Keratinocyte (primary cell): ENCODE measurements at regions not wholly inside any gene's neighbourhood (a gene's known extent, or its start where the extent isn't known, plus 50 kb on each side); places are given as distances from the start of the nearest gene placed in this dataset.

ENCODE experiments used
- DNase-seq: peaks from one replicate; pipeline ENCODE4 v3.0.0-alpha.2; 2011; ENCODE audit warnings: low read depth, missing footprints, low spot score
- FAIRE-seq: peaks from 2 replicates; lab custom pipeline; 2011; peaks lifted over from hg19 to GRCh38; lab: Jason Lieb, UNC
- H2AFZ ChIP-seq: 2 replicates; pipeline ENCODE4 v1.6.0; 2012; ENCODE audit warnings: low read length, control low read depth, inconsistent platforms; ENCODE audit not compliant: control insufficient read depth
- H3K27ac ChIP-seq: 2 replicates; pipeline ENCODE4 v1.5.1; 2011; ENCODE audit warnings: low read length; ENCODE audit not compliant: control insufficient read depth, insufficient read depth
- H3K27me3 ChIP-seq: 3 replicates; pipeline ENCODE4 v1.6.0; 2011; ENCODE audit warnings: low read length; ENCODE audit not compliant: control insufficient read depth, insufficient read depth; ENCODE audit errors: extremely low read depth
- H3K36me3 ChIP-seq, 2 experiments: 2 replicates in 1 of 2; 3 replicates in 1 of 2; pipeline ENCODE4 v1.5.1; 2011; ENCODE audit warnings: low read length in 2 of 2, mild to moderate bottlenecking in 1 of 2; ENCODE audit not compliant: control insufficient read depth in 2 of 2, insufficient read depth in 2 of 2; ENCODE audit errors: extremely low read depth in 1 of 2
- H3K4me1 ChIP-seq: 3 replicates; pipeline ENCODE4 v1.5.1; 2011; ENCODE audit warnings: low read length; ENCODE audit not compliant: control insufficient read depth, insufficient read depth; ENCODE audit errors: extremely low read depth
- H3K4me2 ChIP-seq: 3 replicates; pipeline ENCODE4 v1.6.0; 2011; ENCODE audit warnings: low read depth, low read length; ENCODE audit not compliant: control insufficient read depth, insufficient read depth; ENCODE audit errors: extremely low read depth
- H3K4me3 ChIP-seq, 3 experiments: fragments of 200-600 bp in 1 of 3; sonication (generic) in 1 of 3; 2 replicates in 2 of 3; 3 replicates in 1 of 3; pipeline ENCODE4 v1.5.1; 2011 to 2016; ENCODE audit warnings: low read length in 3 of 3, mild to moderate bottlenecking in 3 of 3, control low read depth in 2 of 3, inconsistent platforms in 1 of 3, low read depth in 1 of 3, mixed read lengths in 1 of 3, mixed run types in 1 of 3, moderate library complexity in 1 of 3; ENCODE audit not compliant: control insufficient read depth in 2 of 3, insufficient read depth in 2 of 3; ENCODE audit errors: extremely low read depth in 1 of 3
- H3K79me2 ChIP-seq: 2 replicates; pipeline ENCODE4 v1.6.0; 2012; ENCODE audit warnings: low read length; ENCODE audit not compliant: control insufficient read depth, insufficient read depth
- H3K9ac ChIP-seq: 3 replicates; pipeline ENCODE4 v1.6.0; 2011; ENCODE audit warnings: low read length; ENCODE audit not compliant: control insufficient read depth, insufficient read depth; ENCODE audit errors: extremely low read depth
- H3K9me1 ChIP-seq: 3 replicates; pipeline ENCODE4 v1.6.0; 2011; ENCODE audit warnings: low read length; ENCODE audit not compliant: control insufficient read depth, insufficient read depth; ENCODE audit errors: extremely low read depth
- H3K9me3 ChIP-seq: 2 replicates; pipeline ENCODE4 v1.5.1; 2012; ENCODE audit warnings: low read depth, low read length; ENCODE audit not compliant: control insufficient read depth
- H4K20me1 ChIP-seq: 3 replicates; pipeline ENCODE4 v1.6.0; 2011; ENCODE audit warnings: low read length; ENCODE audit not compliant: control insufficient read depth, insufficient read depth; ENCODE audit errors: extremely low read depth
- CTCF ChIP-seq, 3 experiments: IDR thresholded peaks in 1 of 3; conservative IDR thresholded peaks in 1 of 3; optimal IDR thresholded peaks in 1 of 3; 2 replicates in 2 of 3; 3 replicates in 1 of 3; pipeline versions ENCODE3 to v1.5.1; 2011; ENCODE audit warnings: low read length in 3 of 3, mild to moderate bottlenecking in 3 of 3, moderate library complexity in 2 of 3, control low read depth in 1 of 3, inconsistent platforms in 1 of 3; ENCODE audit not compliant: insufficient read depth in 2 of 3; ENCODE audit errors: extremely low read depth in 1 of 3
- EZH2 ChIP-seq: IDR thresholded peaks from one replicate; pipeline ENCODE4 v1.6.1; 2012; ENCODE audit warnings: inconsistent platforms, mild to moderate bottlenecking, low read length, moderate library complexity
- dilution Hi-C: fragments of 300-500 bp; cut with MboI; formaldehyde crosslinking; loops from one replicate; pipeline ENCODE4 v1.7.0; 2020; ENCODE audit warnings: low sequenced_read_pairs; ENCODE audit not compliant: extremely low pct_ligation_motif_present

GRCh38 chr10:6649903-6650302, 69.8 kb upstream of the PRKCQ start:
- Histone ChIP-seq H3K27me3 (peaks cover 2% of the 10 kb centered on the region), H3K4me2 (no peak overlapping the region), H3K9me1 (no peaks in the 10 kb centered on the region), H3K9me3 (no peaks in the 10 kb centered on the region), H4K20me1 (no peaks in the 10 kb centered on the region), H3K36me3 (no peaks in the 10 kb centered on the region), H2AFZ (no peak overlapping the region), H3K4me3 (no peak overlapping the region), H3K4me1 (no peaks in the 10 kb centered on the region), H3K27ac (no peak overlapping the region), H3K9ac (no peak overlapping the region), H3K79me2 (no peaks in the 10 kb centered on the region)
- FAIRE-seq, result no peak
- dilution Hi-C loops, result no loop called here
- TF ChIP-seq EZH2 (no peak), CTCF (optimal IDR thresholded peaks at IDR 0.05 in 1 of 3, IDR thresholded peaks at IDR 0.05 in 1 of 3, conservative IDR thresholded peaks at IDR 0.05 in 1 of 3; ENCODE audit: extremely low read depth in 1 of 3, insufficient read depth in 2 of 3, low read length in 3 of 3) (no peak)
- DNase-seq, result no peak

GRCh38 chr10:6648894-6649720, 69.0 kb upstream of the PRKCQ start:
- Histone ChIP-seq H2AFZ (no peak overlapping the region), H3K27me3 (peaks cover 2% of the 10 kb centered on the region), H3K79me2 (no peaks in the 10 kb centered on the region), H3K4me1 (no peaks in the 10 kb centered on the region), H4K20me1 (no peaks in the 10 kb centered on the region), H3K9me3 (no peaks in the 10 kb centered on the region), H3K9me1 (no peaks in the 10 kb centered on the region), H3K4me2 (no peak overlapping the region), H3K9ac (no peak overlapping the region), H3K27ac (no peak overlapping the region), H3K4me3 (no peak overlapping the region), H3K36me3 (no peaks in the 10 kb centered on the region)
- TF ChIP-seq EZH2, result no peak
- TF ChIP-seq CTCF (optimal IDR thresholded peaks at IDR 0.05 in 1 of 3, IDR thresholded peaks at IDR 0.05 in 1 of 3, conservative IDR thresholded peaks at IDR 0.05 in 1 of 3; ENCODE audit: extremely low read depth in 1 of 3, insufficient read depth in 2 of 3, low read length in 3 of 3), result no peak
- FAIRE-seq (no peak), DNase-seq (no peak)
- dilution Hi-C loops, result no loop called here
